ENCODE measurements at regions not wholly inside any gene's neighbourhood (a gene's known extent, or its start where the extent isn't known, plus 50 kb on each side); places are given as distances from the start of the nearest gene placed in this dataset.
A peak's percentile ranks its signal among the peaks of the same experiment; 100 is the strongest.
"Not testable (repeated sequence)": the region's sequence is repeated elsewhere in the genome, so short reads cannot be mapped to it uniquely, and the experiment has no call there.

DNA sequence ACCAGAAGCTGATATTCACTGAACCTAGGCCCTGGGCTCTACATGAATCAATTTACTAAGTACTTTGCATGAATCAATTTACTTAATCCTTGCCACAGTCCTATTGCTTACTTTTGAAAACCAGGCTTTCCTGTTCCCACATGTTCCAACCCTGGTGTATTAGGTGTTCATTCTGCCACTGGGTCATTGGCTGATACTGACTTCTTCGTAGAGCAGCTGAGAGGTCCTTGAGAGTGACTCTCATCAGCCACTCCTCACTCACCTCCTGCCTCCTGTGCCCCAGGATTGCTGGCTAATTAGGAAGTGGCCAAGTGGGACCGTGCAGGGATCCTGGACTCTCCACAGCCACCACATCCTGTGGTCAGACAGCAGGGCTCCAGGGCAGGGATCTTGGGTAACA, 109.5 kb upstream of the CXorf66 start:
- not testable (repeated sequence) for DNase-seq (ENCODE audit: low read depth, low spot score)

DNA sequence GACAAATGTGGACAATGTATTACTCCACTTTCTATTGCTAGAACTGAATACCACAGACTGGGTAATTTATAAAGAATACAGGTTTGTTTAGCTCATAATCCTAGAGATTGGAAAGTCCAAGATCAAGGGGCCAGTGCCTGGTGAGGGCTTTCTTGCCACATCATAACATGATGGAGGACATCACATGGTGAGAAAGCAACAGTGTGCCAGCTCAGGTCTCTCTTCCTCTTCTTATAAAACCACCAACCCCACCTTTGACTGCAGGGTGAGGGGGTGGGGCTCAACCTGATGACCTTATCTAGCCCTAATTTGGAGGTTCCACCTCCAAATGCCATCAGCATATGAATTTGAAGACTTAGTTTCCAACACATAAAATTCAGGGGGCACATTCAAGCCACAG, 105.7 kb upstream of the CXorf66 start:
- DNase-seq (ENCODE audit: low read depth, low spot score), result no peak

DNA sequence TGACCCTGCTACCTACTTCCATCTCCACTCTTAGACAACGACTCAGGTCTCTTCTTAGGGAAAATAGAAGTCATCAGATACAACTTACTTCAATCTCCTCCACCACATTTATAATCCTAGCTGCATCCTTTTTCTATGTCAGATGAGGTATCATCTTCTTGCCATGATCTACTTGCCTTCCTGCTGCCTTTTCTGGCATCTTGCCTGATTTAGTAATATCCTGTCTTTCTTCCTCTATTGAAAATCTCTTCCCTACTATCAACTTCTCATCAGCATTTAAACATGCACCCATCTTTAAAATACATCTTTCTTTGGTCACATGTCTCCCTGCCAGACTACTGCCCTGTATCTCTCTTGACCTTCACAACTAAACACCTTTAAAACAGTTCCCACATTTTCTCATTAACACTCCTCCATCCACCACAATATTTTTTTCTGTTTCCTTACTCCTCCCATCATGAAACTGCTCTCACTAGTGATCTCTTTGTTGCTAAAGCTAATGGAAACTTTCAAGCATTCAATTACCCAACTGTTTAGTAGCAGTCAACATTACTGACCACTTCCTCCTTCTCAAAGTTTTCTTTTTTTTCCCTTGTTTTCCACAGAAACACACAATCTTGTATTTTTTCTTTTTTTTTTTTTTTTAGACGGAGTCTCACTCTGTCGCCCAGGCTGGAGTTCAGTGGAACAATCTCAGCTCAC, 100.8 kb upstream of the CXorf66 start:
- DNase-seq (ENCODE audit: low read depth, low spot score), result no peak

DNA sequence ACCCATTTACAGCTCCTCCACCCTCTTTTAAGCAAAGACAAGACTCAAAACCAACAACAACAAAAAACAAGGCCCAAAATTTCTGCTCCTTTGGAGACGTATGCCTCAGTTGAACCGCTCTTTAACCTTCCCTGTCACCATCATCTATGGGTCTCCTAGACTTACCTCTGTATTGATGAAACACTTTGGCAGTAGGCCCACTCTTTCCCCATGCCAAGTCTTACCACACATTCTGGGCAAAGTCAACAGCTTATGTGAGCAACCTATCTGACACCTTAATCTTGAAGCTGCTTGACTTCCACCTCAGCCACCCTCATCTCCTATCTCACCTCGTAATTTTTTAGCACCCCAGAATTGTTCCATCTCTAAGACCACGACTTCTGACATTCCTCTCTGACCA, 99.7 kb upstream of the CXorf66 start:
- DNase-seq (ENCODE audit: low read depth, low spot score), result no peak

DNA sequence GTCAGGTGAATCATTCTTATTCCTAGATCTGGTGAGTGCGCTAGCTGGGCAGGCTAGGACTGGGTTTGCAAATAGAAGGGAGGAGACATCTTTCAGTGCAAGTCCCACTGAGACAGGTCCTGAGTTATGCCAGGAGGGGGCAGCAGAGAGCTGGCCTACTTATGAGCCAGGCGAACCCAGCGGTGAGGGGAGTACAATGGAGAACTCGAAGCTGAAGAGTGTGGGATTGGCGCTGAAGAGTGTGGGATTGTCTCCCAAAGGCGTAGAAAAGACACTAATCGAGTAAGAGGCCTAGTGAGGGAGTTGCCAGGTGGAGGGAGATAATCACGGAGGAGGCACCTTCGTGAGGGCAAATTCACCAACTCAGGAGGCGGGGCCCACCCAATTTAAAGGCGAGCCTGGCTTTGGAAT, 91.7 kb upstream of the CXorf66 start:
- DNase-seq (ENCODE audit: low read depth, low spot score), result peak; percentile 0

DNA sequence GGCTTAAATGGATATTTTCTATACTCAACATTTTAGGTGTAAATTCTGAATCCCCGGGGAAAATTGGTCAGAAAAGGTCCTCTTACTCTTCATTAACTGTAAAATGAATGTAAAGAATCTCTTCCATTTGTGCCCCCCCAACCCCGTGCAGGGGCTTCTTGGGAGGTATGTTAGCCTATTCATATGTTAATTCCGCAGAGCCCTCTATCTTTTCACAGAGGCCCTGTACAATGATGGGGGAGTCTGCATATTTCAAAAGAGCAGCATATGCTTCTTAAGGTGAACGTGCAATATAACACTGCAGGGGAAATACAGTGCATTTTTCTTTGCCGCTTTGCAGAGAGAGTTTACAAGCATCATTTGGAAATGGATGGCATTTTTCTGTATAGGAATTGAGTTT, 88.5 kb upstream of the CXorf66 start:
- no peak for DNase-seq (ENCODE audit: low read depth, low spot score)

DNA sequence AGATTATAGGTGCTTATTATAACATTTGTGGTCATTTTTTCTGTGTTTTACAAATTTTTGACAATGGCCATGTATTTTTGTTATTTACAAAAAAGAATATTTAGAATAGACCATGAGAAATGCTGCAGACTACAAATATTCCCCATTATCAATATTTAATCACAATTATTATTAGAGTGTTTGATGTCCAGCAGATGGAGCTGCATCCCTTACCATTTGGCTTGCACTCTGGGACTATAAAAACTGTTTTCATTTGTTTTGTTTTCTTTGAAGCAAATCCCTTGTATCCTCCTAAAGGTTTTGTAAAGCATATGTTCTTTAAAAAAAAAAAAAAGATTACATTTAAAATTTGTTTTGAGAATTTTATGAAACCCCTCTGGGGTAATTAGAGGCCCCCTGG, 85.6 kb upstream of the CXorf66 start:
- no peak for DNase-seq (ENCODE audit: low read depth, low spot score)

DNA sequence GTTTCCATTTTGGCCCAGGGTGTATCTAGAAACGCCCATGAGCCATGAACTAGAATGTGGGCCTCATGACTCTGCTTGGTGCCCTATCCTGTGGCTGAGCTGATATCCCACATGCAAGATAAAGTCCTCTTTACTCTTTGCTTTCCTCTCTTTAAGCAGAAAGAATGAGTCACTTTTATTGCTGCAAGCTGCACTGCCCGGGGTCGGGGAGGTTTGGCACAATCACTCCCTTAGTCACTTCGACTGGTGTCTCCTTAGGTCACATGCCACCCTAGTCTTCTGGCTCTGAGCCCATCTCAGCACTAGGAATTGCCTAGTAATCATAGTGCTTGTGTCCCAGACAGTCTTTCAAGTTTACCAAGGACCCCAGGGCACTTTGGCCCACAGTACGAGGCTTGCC, 75.1 kb upstream of the CXorf66 start:
- DNase-seq (ENCODE audit: low read depth, low spot score), result no peak

DNA sequence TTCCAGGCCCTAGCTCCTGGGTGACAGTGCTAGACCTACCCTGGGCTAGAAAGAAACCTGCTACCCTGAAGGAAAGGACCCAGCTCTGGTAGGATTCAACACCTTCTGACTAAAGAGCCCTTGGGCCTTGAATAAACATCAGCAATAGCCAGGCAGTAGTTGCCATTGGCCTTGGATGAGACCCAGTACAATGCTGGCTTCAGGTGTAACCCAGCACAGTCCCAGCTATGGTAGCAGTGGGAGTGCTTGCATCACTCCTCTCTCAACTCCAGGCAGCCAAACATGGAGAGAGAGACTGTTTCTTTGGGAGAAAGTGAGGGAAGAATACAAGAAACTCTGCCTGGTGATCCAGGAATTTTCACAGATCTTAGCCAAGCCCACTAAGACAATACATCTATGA, 73.5 kb upstream of the CXorf66 start:
- DNase-seq (ENCODE audit: low read depth, low spot score), result no peak

DNA sequence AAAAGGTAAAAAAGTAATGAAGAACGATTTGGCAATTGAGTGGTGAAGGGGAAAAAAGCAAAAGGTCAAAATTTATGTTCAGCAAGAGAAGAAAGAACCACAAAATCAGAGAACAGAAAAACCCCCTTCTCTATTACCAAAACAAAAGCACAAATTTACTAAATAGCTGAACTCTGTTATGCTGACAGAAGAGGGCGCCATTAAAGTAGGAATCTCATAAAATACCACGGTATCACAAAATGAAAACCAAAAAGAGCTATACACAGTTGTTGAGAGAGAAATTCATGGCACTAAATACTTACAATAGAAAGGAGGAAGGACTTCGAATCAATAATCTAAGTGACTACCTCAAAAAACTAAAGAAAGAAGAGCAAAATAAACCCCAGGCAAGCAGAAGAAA, 69.6 kb upstream of the CXorf66 start:
- DNase-seq (ENCODE audit: low read depth, low spot score), result no peak

DNA sequence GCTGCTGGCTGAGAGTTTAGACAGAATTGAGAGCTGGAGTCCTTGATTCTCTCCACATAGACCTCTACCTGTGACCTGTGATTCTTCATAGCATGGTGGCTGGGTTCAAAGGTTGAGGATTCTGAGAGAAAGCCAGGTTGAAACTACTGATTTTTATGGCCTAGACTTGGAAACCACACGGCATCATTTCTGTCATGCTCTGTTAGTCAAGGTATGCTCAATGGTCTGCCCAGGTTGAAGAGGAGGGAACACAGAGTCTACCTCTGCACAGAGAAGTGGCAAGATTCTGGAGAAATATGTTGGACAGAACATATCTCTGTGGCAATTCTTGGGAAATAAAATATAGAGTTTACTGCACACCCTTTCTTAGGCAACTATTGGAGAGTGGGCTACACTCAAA, 57.2 kb upstream of the CXorf66 start:
- no peak for DNase-seq (ENCODE audit: low read depth, low spot score)

DNA sequence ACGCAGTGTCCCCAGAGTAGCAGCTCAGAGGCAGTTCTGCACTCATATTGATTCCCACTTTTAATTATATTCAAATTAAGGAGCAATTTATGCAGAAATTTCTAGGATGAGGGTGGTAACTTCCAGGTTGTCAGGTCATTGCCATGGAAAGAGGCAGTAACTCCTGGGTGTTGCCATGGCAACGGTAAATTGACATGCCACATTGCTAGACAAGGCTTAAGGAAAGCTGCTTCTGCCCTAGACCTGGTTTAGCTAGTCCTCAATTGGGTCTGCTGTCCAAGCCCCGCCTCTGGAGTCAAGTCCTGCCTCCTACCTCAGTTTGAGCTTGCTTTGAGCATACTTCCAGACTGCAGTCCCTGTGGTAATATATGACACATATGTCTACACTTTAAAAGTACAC, 53.8 kb upstream of the CXorf66 start:
- DNase-seq (ENCODE audit: low read depth, low spot score), result not testable (repeated sequence)
